ENCODE measurements at regions not wholly inside any gene's neighbourhood (a gene's known extent, or its start where the extent isn't known, plus 50 kb on each side); places are given as distances from the start of the nearest gene placed in this dataset.

DNA sequence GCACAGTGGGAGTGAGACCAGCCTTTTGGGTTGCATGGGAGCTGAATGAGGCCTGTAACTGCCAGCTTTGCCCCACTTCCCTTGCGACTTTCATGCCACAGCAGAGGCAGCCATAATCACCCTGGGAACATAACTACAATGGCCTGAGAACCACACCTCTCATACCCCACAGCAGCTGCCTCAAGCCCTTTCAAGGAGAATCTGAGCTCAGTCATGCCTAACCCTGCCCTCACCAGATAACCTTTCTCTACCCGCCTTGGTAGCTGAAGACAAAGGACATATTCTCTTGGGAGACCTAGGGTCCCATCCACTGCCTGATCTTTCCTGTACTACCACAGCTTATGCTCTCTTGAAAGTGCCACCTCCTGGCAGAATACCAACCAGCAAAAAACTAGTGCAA, 599.9 kb upstream of the IGFBP7 start:
- no peaks in the 10 kb centered on the region for H3K79me2 ChIP-seq (replicated peaks; ENCODE audit: insufficient read depth, low read length)
- H4K20me1 ChIP-seq (ENCODE audit: insufficient read depth): no peaks in the 10 kb centered on the region
- no peaks in the 10 kb centered on the region for H3F3A ChIP-seq (ENCODE audit: insufficient read depth, low read length, poor library complexity, severe bottlenecking)
- no peak overlapping the region for H3K4me2 ChIP-seq (ENCODE audit: low read length)
- H3K4me3 ChIP-seq (ENCODE audit: low read length): no peak overlapping the region
- no peak overlapping the region for H2AFZ ChIP-seq (ENCODE audit: low read depth, low read length)
- H3K27ac ChIP-seq (ENCODE audit: low read length): no peak overlapping the region
- no peak overlapping the region for H3K9ac ChIP-seq (ENCODE audit: low read length)
- H3K27me3 ChIP-seq (ENCODE audit: insufficient read depth, low read depth, low read length): no peaks in the 10 kb centered on the region
- no peaks in the 10 kb centered on the region for H3K36me3 ChIP-seq (ENCODE audit: insufficient read depth, low read length)
- TF ChIP-seq, protein P1, sequence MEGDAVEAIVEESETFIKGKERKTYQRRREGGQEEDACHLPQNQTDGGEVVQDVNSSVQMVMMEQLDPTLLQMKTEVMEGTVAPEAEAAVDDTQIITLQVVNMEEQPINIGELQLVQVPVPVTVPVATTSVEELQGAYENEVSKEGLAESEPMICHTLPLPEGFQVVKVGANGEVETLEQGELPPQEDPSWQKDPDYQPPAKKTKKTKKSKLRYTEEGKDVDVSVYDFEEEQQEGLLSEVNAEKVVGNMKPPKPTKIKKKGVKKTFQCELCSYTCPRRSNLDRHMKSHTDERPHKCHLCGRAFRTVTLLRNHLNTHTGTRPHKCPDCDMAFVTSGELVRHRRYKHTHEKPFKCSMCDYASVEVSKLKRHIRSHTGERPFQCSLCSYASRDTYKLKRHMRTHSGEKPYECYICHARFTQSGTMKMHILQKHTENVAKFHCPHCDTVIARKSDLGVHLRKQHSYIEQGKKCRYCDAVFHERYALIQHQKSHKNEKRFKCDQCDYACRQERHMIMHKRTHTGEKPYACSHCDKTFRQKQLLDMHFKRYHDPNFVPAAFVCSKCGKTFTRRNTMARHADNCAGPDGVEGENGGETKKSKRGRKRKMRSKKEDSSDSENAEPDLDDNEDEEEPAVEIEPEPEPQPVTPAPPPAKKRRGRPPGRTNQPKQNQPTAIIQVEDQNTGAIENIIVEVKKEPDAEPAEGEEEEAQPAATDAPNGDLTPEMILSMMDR (IDR thresholded peaks at IDR 0.05; ENCODE audit: poor library complexity, severe bottlenecking): no peak
- TF ChIP-seq TAF1 (IDR thresholded peaks at IDR 0.05; ENCODE audit: low read depth): no peak
- no peak for TF ChIP-seq EP300 (conservative IDR thresholded peaks at IDR 0.05; ENCODE audit: poor library complexity, severe bottlenecking)
- no peak for TF ChIP-seq RAD21 (conservative IDR thresholded peaks at IDR 0.05)
- no peak for TF ChIP-seq MXI1 (conservative IDR thresholded peaks at IDR 0.05; ENCODE audit: poor library complexity, severe bottlenecking)
- TF ChIP-seq EZH2 (IDR thresholded peaks at IDR 0.05; ENCODE audit: borderline replicate concordance, insufficient read depth, low read length, poor library complexity, severe bottlenecking): no peak
- TF ChIP-seq SMC3 (conservative IDR thresholded peaks at IDR 0.05; ENCODE audit: poor library complexity): no peak
- TF ChIP-seq POLR2AphosphoS5 (IDR thresholded peaks at IDR 0.05): no peak
- TF ChIP-seq, protein P2, sequence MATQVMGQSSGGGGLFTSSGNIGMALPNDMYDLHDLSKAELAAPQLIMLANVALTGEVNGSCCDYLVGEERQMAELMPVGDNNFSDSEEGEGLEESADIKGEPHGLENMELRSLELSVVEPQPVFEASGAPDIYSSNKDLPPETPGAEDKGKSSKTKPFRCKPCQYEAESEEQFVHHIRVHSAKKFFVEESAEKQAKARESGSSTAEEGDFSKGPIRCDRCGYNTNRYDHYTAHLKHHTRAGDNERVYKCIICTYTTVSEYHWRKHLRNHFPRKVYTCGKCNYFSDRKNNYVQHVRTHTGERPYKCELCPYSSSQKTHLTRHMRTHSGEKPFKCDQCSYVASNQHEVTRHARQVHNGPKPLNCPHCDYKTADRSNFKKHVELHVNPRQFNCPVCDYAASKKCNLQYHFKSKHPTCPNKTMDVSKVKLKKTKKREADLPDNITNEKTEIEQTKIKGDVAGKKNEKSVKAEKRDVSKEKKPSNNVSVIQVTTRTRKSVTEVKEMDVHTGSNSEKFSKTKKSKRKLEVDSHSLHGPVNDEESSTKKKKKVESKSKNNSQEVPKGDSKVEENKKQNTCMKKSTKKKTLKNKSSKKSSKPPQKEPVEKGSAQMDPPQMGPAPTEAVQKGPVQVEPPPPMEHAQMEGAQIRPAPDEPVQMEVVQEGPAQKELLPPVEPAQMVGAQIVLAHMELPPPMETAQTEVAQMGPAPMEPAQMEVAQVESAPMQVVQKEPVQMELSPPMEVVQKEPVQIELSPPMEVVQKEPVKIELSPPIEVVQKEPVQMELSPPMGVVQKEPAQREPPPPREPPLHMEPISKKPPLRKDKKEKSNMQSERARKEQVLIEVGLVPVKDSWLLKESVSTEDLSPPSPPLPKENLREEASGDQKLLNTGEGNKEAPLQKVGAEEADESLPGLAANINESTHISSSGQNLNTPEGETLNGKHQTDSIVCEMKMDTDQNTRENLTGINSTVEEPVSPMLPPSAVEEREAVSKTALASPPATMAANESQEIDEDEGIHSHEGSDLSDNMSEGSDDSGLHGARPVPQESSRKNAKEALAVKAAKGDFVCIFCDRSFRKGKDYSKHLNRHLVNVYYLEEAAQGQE (IDR thresholded peaks at IDR 0.05; ENCODE audit: borderline replicate concordance): no peak
- no peaks in the 10 kb centered on the region for H3K9me3 ChIP-seq (ENCODE audit: low read length)
- H3K9me2 ChIP-seq (ENCODE audit: insufficient read depth, low read length): no peaks in the 10 kb centered on the region

DNA sequence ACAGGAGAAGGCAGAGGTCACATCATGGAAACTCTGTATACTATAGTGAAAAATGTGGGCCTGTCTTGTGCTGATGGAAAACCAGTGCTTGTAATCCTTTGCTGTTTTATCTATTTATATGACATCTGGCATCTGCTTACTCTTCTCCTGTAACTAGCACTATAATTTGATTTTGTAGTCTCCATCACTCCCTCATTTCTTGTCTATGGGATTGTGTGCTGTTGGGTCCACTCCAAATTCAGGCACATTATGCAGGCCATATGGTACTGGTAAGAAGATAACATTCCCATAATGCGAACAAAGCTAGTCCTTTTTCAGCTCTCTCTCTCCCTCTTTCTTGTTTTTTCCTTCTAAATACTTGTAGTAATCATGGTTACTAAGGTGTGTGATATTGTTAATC, 581.2 kb upstream of the IGFBP7 start:
- TF ChIP-seq POLR2AphosphoS5 (IDR thresholded peaks at IDR 0.05): no peak
- no peak for TF ChIP-seq EP300 (conservative IDR thresholded peaks at IDR 0.05; ENCODE audit: poor library complexity, severe bottlenecking)
- TF ChIP-seq, protein P1 (IDR thresholded peaks at IDR 0.05; ENCODE audit: poor library complexity, severe bottlenecking): no peak
- no peak overlapping the region for H3K9ac ChIP-seq (ENCODE audit: low read length)
- H3F3A ChIP-seq (ENCODE audit: insufficient read depth, low read length, poor library complexity, severe bottlenecking): no peaks in the 10 kb centered on the region
- H2AFZ ChIP-seq (ENCODE audit: low read depth, low read length): no peak overlapping the region
- no peaks in the 10 kb centered on the region for H3K79me2 ChIP-seq (replicated peaks; ENCODE audit: insufficient read depth, low read length)
- H3K9me3 ChIP-seq (ENCODE audit: low read length): no peaks in the 10 kb centered on the region
- H3K9me2 ChIP-seq (ENCODE audit: insufficient read depth, low read length): no peaks in the 10 kb centered on the region
- no peak overlapping the region for H3K4me3 ChIP-seq (ENCODE audit: low read length)
- no peaks in the 10 kb centered on the region for H3K36me3 ChIP-seq (ENCODE audit: insufficient read depth, low read length)
- H3K4me2 ChIP-seq (ENCODE audit: low read length): no peak overlapping the region
- no peak overlapping the region for H3K27ac ChIP-seq (ENCODE audit: low read length)
- H3K27me3 ChIP-seq (ENCODE audit: insufficient read depth, low read depth, low read length): no peaks in the 10 kb centered on the region
- H4K20me1 ChIP-seq (ENCODE audit: insufficient read depth): no peaks in the 10 kb centered on the region
